Natural killer cell (primary cell): ENCODE measurements at regions not wholly inside any gene's neighbourhood (a gene's known extent, or its start where the extent isn't known, plus 50 kb on each side); places are given as distances from the start of the nearest gene placed in this dataset.

Experiments used
- ATAC-seq, 3 donors: fragments of 150-1000 bp in 2 of 3; fragments of 200-7000 bp in 1 of 3; cut with Tn5 transposase; 1 replicate in 1 of 3; 2 replicates in 2 of 3; pipeline ENCODE4 v1.10.0; 2021; ENCODE audit warnings: mild to moderate bottlenecking in 2 of 3, moderate library complexity in 2 of 3
- DNase-seq, 2 donors: peaks; one replicate each; pipeline versions ENCODE4 v3.0.0 to v3.0.0-alpha.2; 2013 to 2021; ENCODE audit warnings: mixed read lengths in 1 of 2
- H3K27ac ChIP-seq: one replicate; pipeline ENCODE4 v1.5.1; 2013; ENCODE audit warnings: mild to moderate bottlenecking, low read length
- H3K27me3 ChIP-seq: one replicate; pipeline ENCODE4 v1.6.1; 2013; ENCODE audit warnings: low read length; ENCODE audit not compliant: control insufficient read depth, insufficient read depth
- H3K36me3 ChIP-seq: one replicate; pipeline ENCODE4 v1.6.1; 2013; ENCODE audit warnings: low read length; ENCODE audit not compliant: control insufficient read depth, insufficient read depth
- H3K4me1 ChIP-seq: one replicate; pipeline ENCODE4 v1.6.1; 2013; ENCODE audit warnings: low read length; ENCODE audit not compliant: control insufficient read depth, insufficient read depth
- H3K4me3 ChIP-seq: one replicate; pipeline ENCODE4 v1.5.1; 2013; ENCODE audit warnings: low read length
- H3K9me3 ChIP-seq: one replicate; pipeline ENCODE4 v1.6.1; 2013; ENCODE audit warnings: low read length; ENCODE audit not compliant: control insufficient read depth, insufficient read depth
- H3K27ac Mint-ChIP-seq, 2 donors: one replicate each; pipeline ENCODE4 v1.8.0; 2022; ENCODE audit warnings: mild to moderate bottlenecking in 2 of 2, mixed read lengths in 2 of 2, moderate library complexity in 1 of 2
- H3K27me3 Mint-ChIP-seq, 2 donors: one replicate each; pipeline ENCODE4 v1.8.0; 2022; ENCODE audit warnings: low read depth in 2 of 2, mixed read lengths in 2 of 2
- H3K36me3 Mint-ChIP-seq: one replicate; pipeline ENCODE4 v1.8.0; 2022; ENCODE audit warnings: mixed read lengths
- H3K4me1 Mint-ChIP-seq, 2 donors: one replicate each; pipeline ENCODE4 v1.8.0; 2022; ENCODE audit warnings: mixed read lengths in 2 of 2
- H3K4me3 Mint-ChIP-seq: one replicate; pipeline ENCODE4 v1.8.0; 2022; ENCODE audit warnings: mild to moderate bottlenecking, moderate library complexity, mixed read lengths
- H3K9me3 Mint-ChIP-seq, 2 donors: one replicate each; pipeline ENCODE4 v1.8.0; 2022; ENCODE audit warnings: mixed read lengths in 2 of 2
- CTCF ChIP-seq: fragments of 200-600 bp; IDR thresholded peaks from one replicate; pipeline ENCODE4 v1.8.0; 2022; ENCODE audit warnings: antibody characterized with exemption
- WGBS: methylation state at CpG from one replicate; pipeline ENCODE4 v1.1.7; 2013; ENCODE audit warnings: missing lambda C conversion rate; ENCODE audit not compliant: insufficient coverage; 5-methylcytosine and 5-hydroxymethylcytosine counted together
- intact Hi-C: fragments of 100-400 bp; cut with micrococcal nuclease; formaldehyde crosslinking; loops from one replicate; pipeline ENCODE4 v1.14.2; 2022

DNA sequence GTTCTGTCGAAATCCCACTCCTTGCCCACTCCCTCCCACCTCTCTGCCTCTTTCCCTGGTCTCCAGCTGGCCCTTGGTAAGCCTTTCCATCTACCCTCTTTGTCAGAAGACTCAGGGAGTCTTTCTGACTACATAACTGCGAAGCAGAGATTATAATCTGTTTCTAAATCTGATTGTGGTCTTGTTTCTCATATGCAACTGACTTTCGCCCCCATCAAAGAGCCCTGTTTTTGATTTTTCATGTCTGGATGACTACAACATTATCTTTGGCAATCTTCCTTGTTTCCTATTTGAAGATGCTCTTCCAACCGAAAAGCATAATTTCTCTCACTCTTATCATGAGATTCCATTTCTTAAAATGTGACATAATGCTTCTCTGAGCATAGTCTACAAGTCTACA is 218.2 kb upstream of the ADAMTSL1 start:
- Histone ChIP-seq H3K27me3 (no peaks in the 10 kb centered on the region), H3K36me3 (no peaks in the 10 kb centered on the region), H3K27ac (no peak overlapping the region), H3K4me3 (no peak overlapping the region), H3K9me3 (no peaks in the 10 kb centered on the region), H3K4me1 (no peaks in the 10 kb centered on the region)
- no peak for ATAC-seq
- no peak for DNase-seq
- Mint-ChIP-seq H3K9me3 (no peaks in the 10 kb centered on the region), H3K4me1 (no peaks in the 10 kb centered on the region), H3K4me3 (no peak overlapping the region), H3K27me3 (peaks cover 0 to 3% of the 10 kb centered on the region in 2 donors), H3K27ac (no peak overlapping the region), H3K36me3 (no peaks in the 10 kb centered on the region)
- no peak for TF ChIP-seq CTCF
- 54% methylated on average over 4 of the region's 4 CpGs for WGBS
- intact Hi-C loops = loop anchor here (1.0 to 10.0 kb wide), 3 partner anchors 769 to 1202 kb away; no protein-coding TSS in a partner anchor

DNA sequence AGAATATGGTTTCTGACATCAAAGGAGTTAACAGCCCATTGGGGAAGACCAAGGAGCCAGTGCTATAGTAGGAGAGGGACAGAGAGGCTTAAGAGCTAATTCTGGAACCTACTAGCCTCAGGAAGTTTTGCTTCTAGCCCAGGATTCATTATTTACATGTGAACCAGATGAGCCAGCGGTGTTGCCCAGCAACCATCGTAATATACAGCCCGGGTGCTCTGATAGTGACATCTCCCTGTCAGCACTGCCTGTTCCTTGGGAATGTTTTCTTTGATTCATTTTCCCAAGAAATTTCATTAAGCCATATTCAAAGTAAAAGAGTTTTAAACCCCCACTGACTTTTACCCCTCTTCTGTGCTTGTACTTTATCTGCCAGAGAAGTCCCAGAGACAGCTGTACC is 217.4 kb upstream of the ADAMTSL1 start:
- H3K4me1 ChIP-seq = no peaks in the 10 kb centered on the region
- no peaks in the 10 kb centered on the region for H3K9me3 ChIP-seq
- WGBS = 90% methylated on average over 3 of the region's 3 CpGs
- no peak overlapping the region for H3K4me3 Mint-ChIP-seq
- H3K27ac ChIP-seq = no peak overlapping the region
- ATAC-seq = no peak
- intact Hi-C loops = loop anchor here (5.0 to 10.0 kb wide), 2 partner anchors 768 to 916 kb away; no protein-coding TSS in a partner anchor
- no peaks in the 10 kb centered on the region for H3K36me3 ChIP-seq
- no peak for TF ChIP-seq CTCF
- peaks cover 0 to 3% of the 10 kb centered on the region in 2 donors for H3K27me3 Mint-ChIP-seq
- no peaks in the 10 kb centered on the region for H3K36me3 Mint-ChIP-seq
- H3K27ac Mint-ChIP-seq = no peak overlapping the region
- H3K9me3 Mint-ChIP-seq = no peaks in the 10 kb centered on the region
- no peak overlapping the region for H3K4me3 ChIP-seq
- DNase-seq = no peak
- H3K27me3 ChIP-seq = no peaks in the 10 kb centered on the region
- no peaks in the 10 kb centered on the region for H3K4me1 Mint-ChIP-seq

DNA sequence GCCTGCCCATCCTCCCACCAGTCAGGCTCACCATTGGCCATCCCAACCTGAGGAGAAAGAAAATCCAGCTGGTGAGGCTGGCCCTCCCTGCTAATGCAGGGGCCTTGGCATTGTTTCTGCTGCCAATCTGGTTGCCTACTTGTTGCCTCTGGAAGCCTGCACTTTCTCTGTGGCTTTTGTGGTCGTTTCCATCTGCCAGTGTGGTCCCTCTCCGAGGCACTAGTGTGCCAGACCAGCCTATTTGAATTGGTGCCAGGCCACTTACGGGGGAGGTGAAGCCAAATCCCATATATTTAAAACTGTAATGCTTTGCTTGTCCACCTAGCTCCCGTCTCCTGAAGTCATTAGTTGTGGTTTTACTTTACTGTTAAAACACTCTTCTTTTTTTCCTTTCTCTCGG is 213.4 kb upstream of the ADAMTSL1 start:
- DNase-seq (no peak), ATAC-seq (no peak)
- Histone ChIP-seq H3K4me1 (no peaks in the 10 kb centered on the region), H3K4me3 (no peak overlapping the region), H3K27me3 (no peaks in the 10 kb centered on the region), H3K9me3 (no peaks in the 10 kb centered on the region), H3K36me3 (no peaks in the 10 kb centered on the region), H3K27ac (no peak overlapping the region)
- Mint-ChIP-seq H3K9me3 (no peaks in the 10 kb centered on the region), H3K27me3 (peaks cover 0 to 3% of the 10 kb centered on the region in 2 donors), H3K4me3 (no peak overlapping the region), H3K36me3 (no peaks in the 10 kb centered on the region), H3K27ac (no peak overlapping the region), H3K4me1 (no peaks in the 10 kb centered on the region)
- WGBS = 0% methylated on average over 2 of the region's 5 CpGs
- intact Hi-C loops = no loop called here
- no peak for TF ChIP-seq CTCF

- Histone ChIP-seq H3K9me3 (no peaks in the 10 kb centered on the region), H3K4me3 (no peak overlapping the region), H3K27ac (no peak overlapping the region), H3K36me3 (no peaks in the 10 kb centered on the region), H3K27me3 (no peaks in the 10 kb centered on the region), H3K4me1 (no peaks in the 10 kb centered on the region)
- no peak overlapping the region for H3K4me3 Mint-ChIP-seq
- no peak for TF ChIP-seq CTCF
- no peaks in the 10 kb centered on the region for H3K36me3 Mint-ChIP-seq
- intact Hi-C loops = no loop called here
- DNase-seq (no peak), ATAC-seq (no peak)
- H3K27ac Mint-ChIP-seq = no peak overlapping the region
- no peaks in the 10 kb centered on the region for H3K4me1 Mint-ChIP-seq
- H3K9me3 Mint-ChIP-seq = no peaks in the 10 kb centered on the region
- 31% methylated on average over 2 of the region's 2 CpGs for WGBS
- H3K27me3 Mint-ChIP-seq = peaks cover 0 to 3% of the 10 kb centered on the region in 2 donors
These were observed 212.8 kb upstream of the ADAMTSL1 start for GRCh38 chr9:18261181-18261580.
